Neural progenitor cell (in vitro differentiated cells): ENCODE measurements at regions not wholly inside any gene's neighbourhood (a gene's known extent, or its start where the extent isn't known, plus 50 kb on each side); places are given as distances from the start of the nearest gene placed in this dataset.
A peak's percentile ranks its signal among the peaks of the same experiment; 100 is the strongest.

ENCODE experiments used
- DNase-seq: peaks from one replicate; pipeline ENCODE4 v3.0.0-alpha.2; 2016; ENCODE audit warnings: low spot score
- H2AFZ ChIP-seq: fragments of 200-600 bp; sonication (generic); replicated peaks from 2 replicates; pipeline ENCODE4 v1.6.1; 2016; ENCODE audit warnings: antibody characterized with exemption
- H3F3A ChIP-seq: fragments of 200-600 bp; sonication (generic); 2 replicates; pipeline ENCODE4 v1.6.1; 2016; ENCODE audit warnings: antibody characterized with exemption, low read depth
- H3K27ac ChIP-seq: fragments of 200-600 bp; sonication (generic); 2 replicates; pipeline ENCODE4 v1.5.1; 2016; ENCODE audit warnings: mild to moderate bottlenecking
- H3K27me3 ChIP-seq: fragments of 200-600 bp; sonication (generic); 2 replicates; pipeline ENCODE4 v1.6.1; 2016; ENCODE audit warnings: mild to moderate bottlenecking, moderate library complexity
- H3K36me3 ChIP-seq: fragments of 200-600 bp; sonication (generic); 2 replicates; pipeline ENCODE4 v1.5.1; 2016
- H3K4me1 ChIP-seq: fragments of 200-600 bp; sonication (generic); 2 replicates; pipeline ENCODE4 v1.6.1; 2016; ENCODE audit warnings: mixed run types
- H3K4me2 ChIP-seq: fragments of 200-600 bp; sonication (generic); 2 replicates; pipeline ENCODE4 v1.6.1; 2016
- H3K4me3 ChIP-seq: fragments of 200-600 bp; sonication (generic); 2 replicates; pipeline ENCODE4 v1.5.1; 2016
- H3K79me2 ChIP-seq: fragments of 200-600 bp; sonication (generic); 2 replicates; pipeline ENCODE4 v1.6.1; 2016; ENCODE audit warnings: low read depth
- H3K9ac ChIP-seq: fragments of 200-600 bp; sonication (generic); 2 replicates; pipeline ENCODE4 v1.6.1; 2016
- H3K9me3 ChIP-seq: fragments of 200-600 bp; sonication (generic); 2 replicates; pipeline ENCODE4 v1.5.1; 2016; ENCODE audit warnings: low read depth
- H4K20me1 ChIP-seq: fragments of 200-600 bp; sonication (generic); 2 replicates; pipeline ENCODE4 v1.6.1; 2016; ENCODE audit warnings: low read depth
- H3K27ac Mint-ChIP-seq: 3 replicates; pipeline ENCODE4 v1.8.0; 2021; ENCODE audit warnings: mixed read lengths
- H3K27me3 Mint-ChIP-seq: 2 replicates; pipeline ENCODE4 v1.8.0; 2022; ENCODE audit warnings: low read depth, mild to moderate bottlenecking, inconsistent platforms, moderate library complexity, mixed read lengths; ENCODE audit not compliant: insufficient read depth
- H3K36me3 Mint-ChIP-seq: 3 replicates; pipeline ENCODE4 v1.8.0; 2021; ENCODE audit warnings: mixed read lengths
- H3K4me1 Mint-ChIP-seq: 3 replicates; pipeline ENCODE4 v1.8.0; 2021; ENCODE audit warnings: mixed read lengths
- H3K4me3 Mint-ChIP-seq: 3 replicates; pipeline ENCODE4 v1.8.0; 2021; ENCODE audit warnings: mild to moderate bottlenecking, moderate library complexity, mixed read lengths
- H3K9me3 Mint-ChIP-seq: 3 replicates; pipeline ENCODE4 v1.8.0; 2020; ENCODE audit warnings: mixed read lengths
- EZH2 ChIP-seq: fragments of 200-600 bp; sonication (generic); IDR thresholded peaks from 2 replicates; pipeline ENCODE4 v1.6.1; 2017; ENCODE audit warnings: antibody characterized with exemption, mild to moderate bottlenecking, moderate library complexity
- EZH2phosphoT487 ChIP-seq: fragments of 200-600 bp; sonication (generic); IDR thresholded peaks from 2 replicates; pipeline ENCODE4 v1.6.1; 2017; ENCODE audit warnings: antibody characterized with exemption
- TF ChIP-seq, protein P1 (sequence below): fragments of 200-600 bp; sonication (generic); IDR thresholded peaks from 2 replicates; pipeline ENCODE4 v1.5.1; 2017; ENCODE audit warnings: antibody characterized with exemption, mild to moderate bottlenecking

DNA sequence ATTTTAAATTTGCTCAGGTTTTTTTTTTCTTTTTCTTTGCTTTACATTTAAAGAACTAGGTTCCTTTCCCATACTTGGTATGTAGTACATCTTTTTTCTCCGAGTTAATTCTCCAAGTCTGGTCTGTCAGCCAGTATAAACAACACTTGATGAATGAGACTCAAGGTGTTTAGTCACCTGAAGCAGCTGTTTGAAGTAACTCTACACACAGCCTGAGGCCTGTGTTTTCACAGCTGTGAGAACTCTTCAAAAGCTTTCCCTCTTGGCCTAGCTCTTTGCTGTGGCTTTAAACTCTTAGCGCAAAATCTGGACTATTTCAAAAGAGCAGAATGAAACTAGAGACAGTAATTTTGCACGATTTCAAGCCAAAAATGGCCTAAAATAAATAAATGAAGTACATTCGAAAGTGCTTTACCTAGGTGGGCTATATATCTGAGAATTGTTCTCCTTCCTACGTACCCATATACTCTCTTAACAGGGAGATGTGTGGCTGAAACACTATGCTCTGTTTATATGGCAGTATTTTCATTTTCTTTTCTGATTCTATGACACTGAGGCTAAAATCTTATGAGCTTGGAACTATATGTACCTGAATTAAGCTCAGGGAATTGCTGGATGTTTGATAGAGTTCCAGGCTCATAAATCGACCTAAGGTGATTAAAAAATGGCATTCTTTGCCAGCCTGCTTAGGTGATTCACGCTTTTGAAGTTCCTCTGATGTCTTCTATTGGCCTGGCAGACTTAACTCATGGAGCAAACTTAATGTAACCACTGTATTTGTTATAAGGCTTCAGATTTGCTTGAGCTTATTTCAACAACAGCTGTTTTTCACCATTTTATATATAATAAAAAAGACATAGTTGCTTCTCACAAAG, 1044.1 kb upstream of the ZEB2 start:
- Histone ChIP-seq H3K27ac (no peak overlapping the region), H3F3A (no peaks in the 10 kb centered on the region), H3K4me1 (peaks cover 12% of the 10 kb centered on the region), H3K36me3 (no peaks in the 10 kb centered on the region), H3K79me2 (no peaks in the 10 kb centered on the region), H3K9ac (no peak overlapping the region), H3K9me3 (no peaks in the 10 kb centered on the region), H2AFZ (peak overlapping the region; percentile 33), H3K4me3 (no peak overlapping the region), H3K27me3 (no peaks in the 10 kb centered on the region), H4K20me1 (no peaks in the 10 kb centered on the region), H3K4me2 (no peak overlapping the region)
- H3K4me3 Mint-ChIP-seq: no peak overlapping the region
- H3K4me1 Mint-ChIP-seq: peaks cover 10% of the 10 kb centered on the region
- no peaks in the 10 kb centered on the region for H3K36me3 Mint-ChIP-seq
- TF ChIP-seq EZH2phosphoT487: no peak
- no peak overlapping the region for H3K27ac Mint-ChIP-seq
- H3K27me3 Mint-ChIP-seq: no peaks in the 10 kb centered on the region
- H3K9me3 Mint-ChIP-seq: no peaks in the 10 kb centered on the region
- DNase-seq: no peak

DNA sequence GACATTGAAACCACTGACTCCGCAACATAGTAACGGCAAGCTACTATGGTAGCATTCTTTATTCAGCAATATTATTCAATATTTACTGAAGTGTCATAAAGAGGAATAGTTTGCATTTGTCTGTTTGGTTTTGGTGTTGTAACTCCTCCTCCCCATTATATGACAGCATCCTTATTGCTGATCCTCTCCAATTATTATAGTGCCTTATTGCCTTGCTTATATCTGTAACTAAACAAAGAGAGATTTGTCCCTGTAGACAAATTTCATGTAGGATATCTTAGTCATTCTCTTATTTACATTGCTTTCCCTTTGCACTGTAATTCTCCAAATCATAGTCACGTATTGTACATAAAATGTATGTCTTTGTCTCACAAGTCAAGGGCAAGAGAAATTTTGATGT, 1041.2 kb upstream of the ZEB2 start:
- no peaks in the 10 kb centered on the region for H3K36me3 ChIP-seq
- Mint-ChIP-seq H3K27me3 (no peaks in the 10 kb centered on the region), H3K27ac (no peak overlapping the region), H3K9me3 (no peaks in the 10 kb centered on the region), H3K4me1 (peaks cover 10% of the 10 kb centered on the region), H3K4me3 (no peak overlapping the region), H3K36me3 (no peaks in the 10 kb centered on the region)
- H3K27ac ChIP-seq: no peak overlapping the region
- H3K9me3 ChIP-seq: no peaks in the 10 kb centered on the region
- H3K79me2 ChIP-seq: no peaks in the 10 kb centered on the region
- DNase-seq: no peak
- no peak overlapping the region for H3K4me2 ChIP-seq
- H3K9ac ChIP-seq: no peak overlapping the region
- H3K27me3 ChIP-seq: no peaks in the 10 kb centered on the region
- no peak overlapping the region for H3K4me3 ChIP-seq
- H3K4me1 ChIP-seq: peaks cover 12% of the 10 kb centered on the region
- H3F3A ChIP-seq: no peaks in the 10 kb centered on the region
- no peak for TF ChIP-seq EZH2phosphoT487
- TF ChIP-seq, protein P1, sequence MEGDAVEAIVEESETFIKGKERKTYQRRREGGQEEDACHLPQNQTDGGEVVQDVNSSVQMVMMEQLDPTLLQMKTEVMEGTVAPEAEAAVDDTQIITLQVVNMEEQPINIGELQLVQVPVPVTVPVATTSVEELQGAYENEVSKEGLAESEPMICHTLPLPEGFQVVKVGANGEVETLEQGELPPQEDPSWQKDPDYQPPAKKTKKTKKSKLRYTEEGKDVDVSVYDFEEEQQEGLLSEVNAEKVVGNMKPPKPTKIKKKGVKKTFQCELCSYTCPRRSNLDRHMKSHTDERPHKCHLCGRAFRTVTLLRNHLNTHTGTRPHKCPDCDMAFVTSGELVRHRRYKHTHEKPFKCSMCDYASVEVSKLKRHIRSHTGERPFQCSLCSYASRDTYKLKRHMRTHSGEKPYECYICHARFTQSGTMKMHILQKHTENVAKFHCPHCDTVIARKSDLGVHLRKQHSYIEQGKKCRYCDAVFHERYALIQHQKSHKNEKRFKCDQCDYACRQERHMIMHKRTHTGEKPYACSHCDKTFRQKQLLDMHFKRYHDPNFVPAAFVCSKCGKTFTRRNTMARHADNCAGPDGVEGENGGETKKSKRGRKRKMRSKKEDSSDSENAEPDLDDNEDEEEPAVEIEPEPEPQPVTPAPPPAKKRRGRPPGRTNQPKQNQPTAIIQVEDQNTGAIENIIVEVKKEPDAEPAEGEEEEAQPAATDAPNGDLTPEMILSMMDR: no peak
- no peak for TF ChIP-seq EZH2
- H4K20me1 ChIP-seq: no peaks in the 10 kb centered on the region
- no peak overlapping the region for H2AFZ ChIP-seq

DNA sequence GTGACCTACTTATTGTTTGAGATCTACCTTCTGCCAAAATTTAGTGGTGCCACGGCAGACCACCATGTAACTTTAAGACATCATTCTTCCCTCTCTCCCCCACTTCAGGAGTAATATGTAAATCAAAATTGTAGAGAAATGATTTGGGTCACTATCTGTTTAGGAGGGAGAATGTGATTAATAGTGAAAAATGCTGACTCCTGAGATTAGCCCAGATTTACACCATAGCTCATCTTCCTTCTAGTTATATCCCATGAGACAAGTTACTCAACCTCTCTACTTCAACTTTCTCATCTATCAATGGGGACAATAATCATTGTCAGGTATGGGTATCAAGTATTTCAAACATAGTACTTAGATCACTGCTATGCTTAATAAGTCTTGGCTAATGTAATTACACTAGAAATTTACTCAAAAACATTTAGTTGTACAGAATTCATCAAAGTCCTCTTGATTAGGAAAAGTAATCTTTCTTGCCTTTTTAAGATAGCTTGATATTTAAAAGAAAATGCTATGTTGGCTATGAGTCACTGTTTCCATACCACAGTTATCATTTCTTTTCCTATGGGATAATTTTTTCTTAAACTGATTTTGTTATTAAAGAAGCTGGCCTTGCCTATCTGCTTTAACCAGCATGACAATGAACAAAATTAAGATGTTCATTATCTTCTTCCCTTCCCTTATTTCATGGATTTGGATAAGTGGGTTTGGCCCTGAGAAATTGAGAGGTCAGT, 1038.9 kb upstream of the ZEB2 start:
- TF ChIP-seq, protein P1: no peak
- TF ChIP-seq EZH2 (no peak), EZH2phosphoT487 (no peak)
- Mint-ChIP-seq H3K4me1 (peaks cover 10% of the 10 kb centered on the region), H3K4me3 (no peak overlapping the region), H3K9me3 (no peaks in the 10 kb centered on the region), H3K27ac (no peak overlapping the region), H3K36me3 (no peaks in the 10 kb centered on the region), H3K27me3 (no peaks in the 10 kb centered on the region)
- Histone ChIP-seq H3K4me3 (no peak overlapping the region), H3K4me2 (no peak overlapping the region), H3K36me3 (no peaks in the 10 kb centered on the region), H4K20me1 (no peaks in the 10 kb centered on the region), H3K27me3 (no peaks in the 10 kb centered on the region), H3K9me3 (no peaks in the 10 kb centered on the region), H2AFZ (no peak overlapping the region), H3K9ac (no peak overlapping the region), H3F3A (no peaks in the 10 kb centered on the region), H3K4me1 (peaks cover 12% of the 10 kb centered on the region), H3K79me2 (no peaks in the 10 kb centered on the region), H3K27ac (no peak overlapping the region)
- no peak for DNase-seq
